ENCODE measurements at regions not wholly inside any gene's neighbourhood (a gene's known extent, or its start where the extent isn't known, plus 50 kb on each side); places are given as distances from the start of the nearest gene placed in this dataset.

DNA sequence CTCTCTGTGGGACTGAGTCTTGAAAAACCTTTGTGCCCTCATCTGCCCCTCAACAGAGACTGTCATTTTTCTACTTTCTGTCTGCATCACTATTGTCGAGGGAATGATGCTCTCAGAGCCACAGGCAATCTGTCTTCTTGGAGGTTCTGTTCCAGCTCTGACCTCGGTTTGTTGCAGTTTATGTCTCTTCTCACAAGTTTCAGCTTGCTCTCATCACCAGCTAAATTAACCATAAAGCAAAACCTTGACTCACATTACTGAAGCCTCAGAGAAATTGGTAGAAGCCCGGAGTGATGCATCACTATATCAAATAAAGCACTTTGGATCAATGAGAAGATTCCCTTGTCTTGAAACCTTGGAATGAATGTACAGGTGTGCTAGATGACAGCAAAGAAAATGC lies 60.6 kb upstream of the BLID start:
- TF ChIP-seq NEUROD1 (IDR thresholded peaks at IDR 0.05; ENCODE audit: borderline replicate concordance, low read depth, low read length, partially characterized antibody) (no peak), USF1 (CRISPR knock-in tag; IDR thresholded peaks at IDR 0.05) (no peak), STAT6 (CRISPR knock-in tag; IDR thresholded peaks at IDR 0.05) (no peak), NCOR1 (IDR thresholded peaks at IDR 0.05) (no peak), PCBP1 (IDR thresholded peaks at IDR 0.05; ENCODE audit: low read depth, low read length, poor library complexity, severe bottlenecking) (no peak), CHD2 (IDR thresholded peaks at IDR 0.05; ENCODE audit: low read depth, low read length) (no peak), ZNF695 (CRISPR knock-in tag; IDR thresholded peaks at IDR 0.05) (no peak), HNRNPLL (IDR thresholded peaks at IDR 0.05; ENCODE audit: low read depth, low read length, poor library complexity, severe bottlenecking) (no peak), FOXA1 (IDR thresholded peaks at IDR 0.05; ENCODE audit: borderline replicate concordance) (no peak)
- TF ChIP-seq, protein P1, sequence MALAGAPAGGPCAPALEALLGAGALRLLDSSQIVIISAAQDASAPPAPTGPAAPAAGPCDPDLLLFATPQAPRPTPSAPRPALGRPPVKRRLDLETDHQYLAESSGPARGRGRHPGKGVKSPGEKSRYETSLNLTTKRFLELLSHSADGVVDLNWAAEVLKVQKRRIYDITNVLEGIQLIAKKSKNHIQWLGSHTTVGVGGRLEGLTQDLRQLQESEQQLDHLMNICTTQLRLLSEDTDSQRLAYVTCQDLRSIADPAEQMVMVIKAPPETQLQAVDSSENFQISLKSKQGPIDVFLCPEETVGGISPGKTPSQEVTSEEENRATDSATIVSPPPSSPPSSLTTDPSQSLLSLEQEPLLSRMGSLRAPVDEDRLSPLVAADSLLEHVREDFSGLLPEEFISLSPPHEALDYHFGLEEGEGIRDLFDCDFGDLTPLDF (CRISPR knock-in tag; IDR thresholded peaks at IDR 0.05), result no peak
- TF ChIP-seq, protein P2, sequence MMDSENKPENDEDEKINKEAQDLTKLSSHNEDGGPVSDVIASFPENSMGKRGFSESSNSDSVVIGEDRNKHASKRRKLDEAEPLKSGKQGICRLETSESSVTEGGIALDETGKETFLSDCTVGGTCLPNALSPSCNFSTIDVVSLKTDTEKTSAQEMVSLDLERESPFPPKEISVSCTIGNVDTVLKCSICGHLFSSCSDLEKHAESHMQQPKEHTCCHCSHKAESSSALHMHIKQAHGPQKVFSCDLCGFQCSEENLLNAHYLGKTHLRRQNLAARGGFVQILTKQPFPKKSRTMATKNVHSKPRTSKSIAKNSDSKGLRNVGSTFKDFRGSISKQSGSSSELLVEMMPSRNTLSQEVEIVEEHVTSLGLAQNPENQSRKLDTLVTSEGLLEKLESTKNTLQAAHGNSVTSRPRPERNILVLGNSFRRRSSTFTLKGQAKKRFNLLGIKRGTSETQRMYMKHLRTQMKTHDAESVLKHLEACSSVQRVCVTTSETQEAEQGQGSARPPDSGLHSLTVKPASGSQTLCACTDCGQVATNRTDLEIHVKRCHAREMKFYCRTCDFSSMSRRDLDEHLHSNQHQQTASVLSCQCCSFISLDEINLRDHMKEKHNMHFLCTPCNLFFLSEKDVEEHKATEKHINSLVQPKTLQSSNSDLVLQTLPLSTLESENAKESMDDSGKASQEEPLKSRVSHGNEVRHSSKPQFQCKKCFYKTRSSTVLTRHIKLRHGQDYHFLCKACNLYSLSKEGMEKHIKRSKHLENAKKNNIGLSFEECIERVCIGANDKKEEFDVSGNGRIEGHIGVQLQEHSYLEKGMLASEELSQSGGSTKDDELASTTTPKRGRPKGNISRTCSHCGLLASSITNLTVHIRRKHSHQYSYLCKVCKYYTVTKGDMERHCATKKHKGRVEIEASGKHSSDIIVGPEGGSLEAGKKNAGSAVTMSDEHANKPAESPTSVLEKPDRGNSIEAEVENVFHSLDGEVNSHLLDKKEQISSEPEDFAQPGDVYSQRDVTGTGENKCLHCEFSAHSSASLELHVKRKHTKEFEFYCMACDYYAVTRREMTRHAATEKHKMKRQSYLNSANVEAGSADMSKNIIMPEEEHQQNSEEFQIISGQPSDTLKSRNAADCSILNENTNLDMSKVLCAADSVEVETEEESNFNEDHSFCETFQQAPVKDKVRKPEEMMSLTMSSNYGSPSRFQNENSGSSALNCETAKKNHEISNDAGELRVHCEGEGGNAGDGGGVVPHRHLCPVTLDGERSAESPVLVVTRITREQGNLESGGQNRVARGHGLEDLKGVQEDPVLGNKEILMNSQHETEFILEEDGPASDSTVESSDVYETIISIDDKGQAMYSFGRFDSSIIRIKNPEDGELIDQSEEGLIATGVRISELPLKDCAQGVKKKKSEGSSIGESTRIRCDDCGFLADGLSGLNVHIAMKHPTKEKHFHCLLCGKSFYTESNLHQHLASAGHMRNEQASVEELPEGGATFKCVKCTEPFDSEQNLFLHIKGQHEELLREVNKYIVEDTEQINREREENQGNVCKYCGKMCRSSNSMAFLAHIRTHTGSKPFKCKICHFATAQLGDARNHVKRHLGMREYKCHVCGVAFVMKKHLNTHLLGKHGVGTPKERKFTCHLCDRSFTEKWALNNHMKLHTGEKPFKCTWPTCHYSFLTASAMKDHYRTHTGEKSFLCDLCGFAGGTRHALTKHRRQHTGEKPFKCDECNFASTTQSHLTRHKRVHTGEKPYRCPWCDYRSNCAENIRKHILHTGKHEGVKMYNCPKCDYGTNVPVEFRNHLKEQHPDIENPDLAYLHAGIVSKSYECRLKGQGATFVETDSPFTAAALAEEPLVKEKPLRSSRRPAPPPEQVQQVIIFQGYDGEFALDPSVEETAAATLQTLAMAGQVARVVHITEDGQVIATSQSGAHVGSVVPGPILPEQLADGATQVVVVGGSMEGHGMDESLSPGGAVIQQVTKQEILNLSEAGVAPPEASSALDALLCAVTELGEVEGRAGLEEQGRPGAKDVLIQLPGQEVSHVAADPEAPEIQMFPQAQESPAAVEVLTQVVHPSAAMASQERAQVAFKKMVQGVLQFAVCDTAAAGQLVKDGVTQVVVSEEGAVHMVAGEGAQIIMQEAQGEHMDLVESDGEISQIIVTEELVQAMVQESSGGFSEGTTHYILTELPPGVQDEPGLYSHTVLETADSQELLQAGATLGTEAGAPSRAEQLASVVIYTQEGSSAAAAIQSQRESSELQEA (IDR thresholded peaks at IDR 0.05; ENCODE audit: low read depth), result no peak
- TF ChIP-seq, protein P3, sequence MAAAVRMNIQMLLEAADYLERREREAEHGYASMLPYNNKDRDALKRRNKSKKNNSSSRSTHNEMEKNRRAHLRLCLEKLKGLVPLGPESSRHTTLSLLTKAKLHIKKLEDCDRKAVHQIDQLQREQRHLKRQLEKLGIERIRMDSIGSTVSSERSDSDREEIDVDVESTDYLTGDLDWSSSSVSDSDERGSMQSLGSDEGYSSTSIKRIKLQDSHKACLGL (CRISPR knock-in tag; IDR thresholded peaks at IDR 0.05; ENCODE audit: borderline replicate concordance, poor library complexity, severe bottlenecking), result no peak

Measured in K562 (cell line).